ENCODE measurements at regions not wholly inside any gene's neighbourhood (a gene's known extent, or its start where the extent isn't known, plus 50 kb on each side); places are given as distances from the start of the nearest gene placed in this dataset.

- TF ChIP-seq EZH2 (IDR thresholded peaks at IDR 0.05; ENCODE audit: borderline replicate concordance, low read depth, low read length, poor library complexity, severe bottlenecking), result no peak
- TF ChIP-seq, protein P1, sequence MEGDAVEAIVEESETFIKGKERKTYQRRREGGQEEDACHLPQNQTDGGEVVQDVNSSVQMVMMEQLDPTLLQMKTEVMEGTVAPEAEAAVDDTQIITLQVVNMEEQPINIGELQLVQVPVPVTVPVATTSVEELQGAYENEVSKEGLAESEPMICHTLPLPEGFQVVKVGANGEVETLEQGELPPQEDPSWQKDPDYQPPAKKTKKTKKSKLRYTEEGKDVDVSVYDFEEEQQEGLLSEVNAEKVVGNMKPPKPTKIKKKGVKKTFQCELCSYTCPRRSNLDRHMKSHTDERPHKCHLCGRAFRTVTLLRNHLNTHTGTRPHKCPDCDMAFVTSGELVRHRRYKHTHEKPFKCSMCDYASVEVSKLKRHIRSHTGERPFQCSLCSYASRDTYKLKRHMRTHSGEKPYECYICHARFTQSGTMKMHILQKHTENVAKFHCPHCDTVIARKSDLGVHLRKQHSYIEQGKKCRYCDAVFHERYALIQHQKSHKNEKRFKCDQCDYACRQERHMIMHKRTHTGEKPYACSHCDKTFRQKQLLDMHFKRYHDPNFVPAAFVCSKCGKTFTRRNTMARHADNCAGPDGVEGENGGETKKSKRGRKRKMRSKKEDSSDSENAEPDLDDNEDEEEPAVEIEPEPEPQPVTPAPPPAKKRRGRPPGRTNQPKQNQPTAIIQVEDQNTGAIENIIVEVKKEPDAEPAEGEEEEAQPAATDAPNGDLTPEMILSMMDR (conservative IDR thresholded peaks at IDR 0.05; ENCODE audit: low read depth, low read length), result no peak
Observed at GRCh38 chr13:74973935-74974879, 507.8 kb downstream of the TBC1D4 start.
